WI38 (cell line): ENCODE measurements at regions not wholly inside any gene's neighbourhood (a gene's known extent, or its start where the extent isn't known, plus 50 kb on each side); places are given as distances from the start of the nearest gene placed in this dataset.
"Not testable (repeated sequence)": the region's sequence is repeated elsewhere in the genome, so short reads cannot be mapped to it uniquely, and the experiment has no call there.

ENCODE experiments used
- H3K4me3 ChIP-seq: 2 replicates; pipeline ENCODE4 v1.5.1; 2011; ENCODE audit warnings: low read depth, mild to moderate bottlenecking, control low read depth, low read length
- TF ChIP-seq, protein P1 (sequence below): IDR thresholded peaks from 2 replicates; pipeline ENCODE4 v1.5.1; 2012; ENCODE audit warnings: low read depth, mild to moderate bottlenecking, control low read depth, low read length

DNA sequence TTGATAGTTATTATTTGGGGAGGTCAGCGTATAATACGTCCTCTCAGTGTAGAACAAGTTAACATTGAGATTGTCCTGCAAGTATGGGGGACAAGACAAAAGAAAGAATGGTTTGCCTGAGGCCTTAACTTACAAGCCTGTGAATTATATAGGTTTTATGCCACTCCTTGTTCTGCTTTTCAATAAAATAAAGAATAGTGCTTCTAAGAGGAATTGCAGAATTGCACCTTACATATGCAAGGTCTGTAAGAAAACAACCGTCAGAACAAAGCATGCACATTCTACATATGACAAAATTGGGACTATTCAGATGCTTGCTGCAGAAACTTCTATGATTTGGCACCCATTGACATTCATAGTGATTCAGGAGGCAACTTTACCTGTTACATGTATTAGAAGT is 785.0 kb downstream of the NR4A2 start:
- TF ChIP-seq, protein P1, sequence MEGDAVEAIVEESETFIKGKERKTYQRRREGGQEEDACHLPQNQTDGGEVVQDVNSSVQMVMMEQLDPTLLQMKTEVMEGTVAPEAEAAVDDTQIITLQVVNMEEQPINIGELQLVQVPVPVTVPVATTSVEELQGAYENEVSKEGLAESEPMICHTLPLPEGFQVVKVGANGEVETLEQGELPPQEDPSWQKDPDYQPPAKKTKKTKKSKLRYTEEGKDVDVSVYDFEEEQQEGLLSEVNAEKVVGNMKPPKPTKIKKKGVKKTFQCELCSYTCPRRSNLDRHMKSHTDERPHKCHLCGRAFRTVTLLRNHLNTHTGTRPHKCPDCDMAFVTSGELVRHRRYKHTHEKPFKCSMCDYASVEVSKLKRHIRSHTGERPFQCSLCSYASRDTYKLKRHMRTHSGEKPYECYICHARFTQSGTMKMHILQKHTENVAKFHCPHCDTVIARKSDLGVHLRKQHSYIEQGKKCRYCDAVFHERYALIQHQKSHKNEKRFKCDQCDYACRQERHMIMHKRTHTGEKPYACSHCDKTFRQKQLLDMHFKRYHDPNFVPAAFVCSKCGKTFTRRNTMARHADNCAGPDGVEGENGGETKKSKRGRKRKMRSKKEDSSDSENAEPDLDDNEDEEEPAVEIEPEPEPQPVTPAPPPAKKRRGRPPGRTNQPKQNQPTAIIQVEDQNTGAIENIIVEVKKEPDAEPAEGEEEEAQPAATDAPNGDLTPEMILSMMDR = no peak
- no peak overlapping the region for H3K4me3 ChIP-seq

- TF ChIP-seq, protein P1 = no peak
These were observed 785.6 kb downstream of the NR4A2 start for GRCh38 chr2:155546721-155547555.

DNA sequence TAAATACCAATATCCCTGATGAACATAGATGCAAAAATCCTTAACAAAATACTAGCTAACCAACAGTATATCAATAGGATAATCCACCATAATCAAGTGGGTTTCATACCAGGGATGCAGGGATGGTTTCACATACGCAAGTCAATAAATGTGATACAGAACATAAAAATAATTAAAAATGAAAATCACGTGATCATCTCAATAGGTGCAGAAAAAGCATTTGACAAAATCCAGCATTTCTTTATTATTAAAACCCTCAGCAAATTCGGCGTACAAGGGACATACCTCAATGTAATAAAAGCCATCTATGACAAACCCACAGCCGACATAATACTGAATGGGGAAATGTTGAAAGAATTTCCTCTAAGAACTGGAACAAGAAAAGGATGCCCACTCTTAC is 793.5 kb downstream of the NR4A2 start:
- not testable (repeated sequence) for H3K4me3 ChIP-seq

More at GRCh38 chr2:155546721-155547555, 785.6 kb downstream of the NR4A2 start:
- peak overlapping the region; percentile 36 for H3K4me3 ChIP-seq

GRCh38 chr2:155528034-155528433 is 804.5 kb downstream of the NR4A2 start:
- no peak overlapping the region for H3K4me3 ChIP-seq
- TF ChIP-seq, protein P1 = no peak

DNA sequence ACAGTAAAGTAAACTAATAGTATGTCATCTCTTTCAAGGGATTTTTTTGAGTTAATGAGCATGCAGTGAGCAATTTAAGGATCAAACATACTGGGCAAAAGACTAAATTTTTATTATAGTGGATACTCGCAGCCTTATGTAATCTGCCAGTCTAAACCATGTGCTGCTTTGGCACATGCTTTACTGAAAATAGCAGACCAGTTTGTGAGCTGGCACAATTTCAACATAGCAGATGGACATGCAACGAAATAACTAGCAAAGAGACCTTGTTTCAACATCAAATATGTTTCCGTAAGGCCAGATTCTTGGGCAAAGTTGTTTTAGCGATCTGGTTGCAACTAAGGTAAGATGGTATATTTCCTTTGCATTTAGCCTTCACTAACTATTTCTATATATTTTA is 807.3 kb downstream of the NR4A2 start:
- H3K4me3 ChIP-seq = no peak overlapping the region
- TF ChIP-seq, protein P1 = no peak

DNA sequence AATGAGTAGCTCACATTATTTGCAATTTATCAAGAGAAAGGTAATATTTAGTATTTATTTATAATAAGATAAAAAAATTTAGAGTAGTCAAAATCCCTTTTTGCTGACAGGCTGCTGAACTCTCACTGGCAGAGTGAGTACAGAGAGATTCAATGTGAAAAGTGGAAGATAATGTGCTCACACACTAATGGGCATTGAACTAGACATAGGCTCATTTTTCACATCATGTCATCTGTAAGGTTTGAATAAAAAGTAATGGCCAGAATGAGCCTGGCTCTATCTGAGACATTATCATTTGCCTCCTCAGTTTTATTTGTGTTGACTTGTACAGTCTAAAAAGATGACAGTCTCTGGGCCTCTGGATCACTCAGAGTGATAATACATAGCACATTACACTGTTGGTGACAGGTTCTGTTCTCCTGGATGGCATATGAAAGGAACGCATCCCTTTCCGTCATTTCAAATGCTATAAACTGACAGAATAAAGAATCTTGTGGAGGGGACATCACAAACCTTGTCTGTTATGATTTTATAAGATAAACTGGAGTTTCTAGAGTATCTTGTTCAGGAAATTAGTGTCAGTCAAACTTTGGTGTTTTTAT is 812.9 kb downstream of the NR4A2 start:
- H3K4me3 ChIP-seq = no peak overlapping the region
- TF ChIP-seq, protein P1 = no peak

DNA sequence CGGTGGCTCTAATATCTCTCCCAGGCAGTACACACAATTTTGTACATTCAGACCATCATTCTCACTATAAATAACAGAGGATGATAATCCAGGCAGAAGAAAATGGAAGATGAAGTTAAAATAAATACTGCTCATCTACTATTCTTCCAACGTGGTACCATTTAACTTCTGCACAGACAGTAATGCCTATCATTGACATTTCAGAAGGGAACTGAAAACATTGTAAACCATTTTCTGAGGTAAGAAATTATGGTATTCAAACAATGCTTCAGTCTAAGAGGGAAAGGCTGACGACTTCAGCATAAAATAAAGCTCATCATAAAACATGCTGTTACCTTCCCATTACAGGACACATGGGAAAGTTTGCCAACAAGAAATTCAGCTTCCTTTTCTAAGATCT is 814.4 kb downstream of the NR4A2 start:
- TF ChIP-seq, protein P1 = no peak
- H3K4me3 ChIP-seq = no peak overlapping the region

DNA sequence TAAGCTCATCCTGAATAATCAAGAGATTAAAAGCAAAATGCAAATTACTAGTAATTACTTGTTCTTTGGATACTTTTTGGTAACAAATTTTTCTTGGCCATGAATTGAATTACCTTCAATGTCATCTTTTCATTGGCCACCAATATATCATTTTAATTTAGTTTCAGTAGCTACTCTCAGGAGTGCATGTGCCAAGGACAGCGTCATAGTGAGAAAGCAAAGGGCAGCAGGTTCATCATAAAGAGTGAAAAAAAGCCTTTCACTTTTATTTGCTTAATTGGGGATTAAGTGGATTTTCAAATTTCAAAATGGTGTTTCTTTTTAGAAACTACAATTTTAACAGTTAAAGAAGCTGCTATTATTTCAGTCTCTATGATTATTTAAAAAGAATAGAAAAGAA is 815.2 kb downstream of the NR4A2 start:
- TF ChIP-seq, protein P1 = no peak
- no peak overlapping the region for H3K4me3 ChIP-seq
